ENCODE measurements at regions not wholly inside any gene's neighbourhood (a gene's known extent, or its start where the extent isn't known, plus 50 kb on each side); places are given as distances from the start of the nearest gene placed in this dataset.
"Not testable (repeated sequence)": the region's sequence is repeated elsewhere in the genome, so short reads cannot be mapped to it uniquely, and the experiment has no call there.

- no peak overlapping the region for H3K4me3 ChIP-seq
- WGBS, 3 donors, result 85 to 91% (median 85%) methylated on average over 5 of the region's 5 CpGs
- no peak for TF ChIP-seq POLR2A (IDR thresholded peaks at IDR 0.05)
- TF ChIP-seq CTCF (IDR thresholded peaks at IDR 0.05), result no peak
- TF ChIP-seq EP300 (IDR thresholded peaks at IDR 0.05), result no peak
- H3K36me3 ChIP-seq, result no peaks in the 10 kb centered on the region
- no peak overlapping the region for H3K27ac ChIP-seq
- no peak for DNase-seq
- H3K9me3 ChIP-seq, result no peaks in the 10 kb centered on the region
- no peaks in the 10 kb centered on the region for H3K27me3 ChIP-seq
- no peaks in the 10 kb centered on the region for H3K4me1 ChIP-seq (ENCODE audit: insufficient read depth)
- intact Hi-C loops (cut with DNase I), result no loop called here
Measured at GRCh38 chr22:26839216-26839615, 181.8 kb downstream of the MIAT start.

- intact Hi-C loops (cut with DNase I); H3K27ac ChIP-seq; H3K9me3 ChIP-seq; DNase-seq; H3K36me3 ChIP-seq; H3K4me1 ChIP-seq (ENCODE audit: insufficient read depth); H3K4me3 ChIP-seq; H3K27me3 ChIP-seq: not testable (repeated sequence)
- WGBS, 3 donors, result 89 to 94% (median 94%) methylated on average over 3 of the region's 3 CpGs
Measured at GRCh38 chr22:26840770-26841169, 183.4 kb downstream of the MIAT start.

GRCh38 chr22:26842103-26842502, 184.7 kb downstream of the MIAT start:
- WGBS, 3 donors, result 70 to 78% (median 77%) methylated on average over 5 of the region's 5 CpGs
- TF ChIP-seq EP300 (IDR thresholded peaks at IDR 0.05), result no peak
- no peak for TF ChIP-seq POLR2A (IDR thresholded peaks at IDR 0.05)
- no peak for TF ChIP-seq CTCF (IDR thresholded peaks at IDR 0.05)
- no peak for DNase-seq
- H3K4me3 ChIP-seq, result no peak overlapping the region
- H3K27ac ChIP-seq, result no peak overlapping the region
- H3K9me3 ChIP-seq, result no peaks in the 10 kb centered on the region
- intact Hi-C loops (cut with DNase I), result no loop called here
- H3K27me3 ChIP-seq, result no peaks in the 10 kb centered on the region
- no peaks in the 10 kb centered on the region for H3K4me1 ChIP-seq (ENCODE audit: insufficient read depth)
- H3K36me3 ChIP-seq, result no peaks in the 10 kb centered on the region

GRCh38 chr22:26845021-26845743, 187.8 kb downstream of the MIAT start:
- Histone ChIP-seq H3K36me3 (no peaks in the 10 kb centered on the region), H3K9me3 (no peaks in the 10 kb centered on the region), H3K27ac (no peak overlapping the region), H3K4me1 (ENCODE audit: insufficient read depth) (no peaks in the 10 kb centered on the region), H3K27me3 (no peaks in the 10 kb centered on the region), H3K4me3 (no peak overlapping the region)
- 50 to 62% (median 60%) methylated on average over 10 of the region's 10 CpGs for WGBS, 3 donors
- TF ChIP-seq EP300 (IDR thresholded peaks at IDR 0.05), result no peak
- no peak for TF ChIP-seq POLR2A (IDR thresholded peaks at IDR 0.05)
- no peak for TF ChIP-seq CTCF (IDR thresholded peaks at IDR 0.05)
- DNase-seq, result no peak
- intact Hi-C loops (cut with DNase I), result no loop called here

GRCh38 chr22:26846076-26846475, 188.7 kb downstream of the MIAT start:
- no peaks in the 10 kb centered on the region for H3K36me3 ChIP-seq
- H3K9me3 ChIP-seq, result no peaks in the 10 kb centered on the region
- 79 to 89% (median 85%) methylated on average over 1 of the region's 1 CpG for WGBS, 3 donors
- no peaks in the 10 kb centered on the region for H3K27me3 ChIP-seq
- H3K27ac ChIP-seq, result no peak overlapping the region
- no peak for TF ChIP-seq EP300 (IDR thresholded peaks at IDR 0.05)
- no peak for TF ChIP-seq POLR2A (IDR thresholded peaks at IDR 0.05)
- TF ChIP-seq CTCF (IDR thresholded peaks at IDR 0.05), result no peak
- H3K4me3 ChIP-seq, result no peak overlapping the region
- no peaks in the 10 kb centered on the region for H3K4me1 ChIP-seq (ENCODE audit: insufficient read depth)
- intact Hi-C loops (cut with DNase I), result no loop called here
- DNase-seq, result no peak
